ENCODE measurements at regions not wholly inside any gene's neighbourhood (a gene's known extent, or its start where the extent isn't known, plus 50 kb on each side); places are given as distances from the start of the nearest gene placed in this dataset.

- intact Hi-C loops (cut with micrococcal nuclease) = no loop called here
- POLR2A ChIA-PET (ENCODE audit: unreplicated experiment) = no interaction called here
These were observed 101.2 kb upstream of the F3 start for GRCh38 chr1:94642617-94643321.

More at GRCh38 chr1:94642617-94643321, 101.2 kb upstream of the F3 start:
- H3K4ac ChIP-seq (ENCODE audit: low read depth, low read length) = peak overlapping the region; percentile 82
- H3K56ac ChIP-seq (ENCODE audit: extremely low read depth, insufficient read depth, low read length) = no peak overlapping the region
- H3K4me3 ChIP-seq (ENCODE audit: insufficient read depth, low read depth, low read length) = no peak overlapping the region
- peaks cover 0 to 18% of the 10 kb centered on the region in 2 experiments; a peak in 2 of 4 replicates for H3K79me1 ChIP-seq (ENCODE audit: low read depth in 1 of 2, low read length in 2 of 2)
- H3K9ac ChIP-seq (ENCODE audit: low read depth, low read length) = no peak overlapping the region
- DNase-seq = no peak
- H3K36me3 ChIP-seq (ENCODE audit: control insufficient read depth, insufficient read depth, low read length) = no peaks in the 10 kb centered on the region
- CTCF ChIA-PET = no interaction called here
- TF ChIP-seq ELK1 (IDR thresholded peaks at IDR 0.05; ENCODE audit: borderline replicate concordance, low read depth, low read length) (no peak), FOS (IDR thresholded peaks at IDR 0.05; ENCODE audit: low read depth, low read length) (no peak), POLR2A (IDR thresholded peaks at IDR 0.05; ENCODE audit: low read depth, low read length) (no peak), MAFK (IDR thresholded peaks at IDR 0.05; ENCODE audit: low read depth, low read length) (no peak), CEBPB (IDR thresholded peaks at IDR 0.05; ENCODE audit: low read depth, low read length) (no peak), RFX5 (IDR thresholded peaks at IDR 0.05; ENCODE audit: low read depth, low read length) (no peak), SMC3 (IDR thresholded peaks at IDR 0.05; ENCODE audit: low read depth, low read length) (no peak), BHLHE40 (IDR thresholded peaks at IDR 0.05; ENCODE audit: low read depth, low read length) (no peak), NFE2L2 (IDR thresholded peaks at IDR 0.05; ENCODE audit: low read depth, low read length) (no peak)
- H3K9me3 ChIP-seq (ENCODE audit: control insufficient read depth, insufficient read depth, low read length) = no peaks in the 10 kb centered on the region
- dilution Hi-C loops (cut with HindIII; ENCODE audit: low sequenced_read_pairs, unreplicated experiment) = no loop called here
- H3K27ac ChIP-seq (ENCODE audit: insufficient read depth, low read length) = no peak overlapping the region
- H3K14ac ChIP-seq (replicated peaks; ENCODE audit: low read depth, low read length) = peak overlapping the region; percentile 37
- peak overlapping the region; percentile 34 for H3K18ac ChIP-seq (ENCODE audit: low read depth, low read length)
- peak overlapping the region; percentile 87 for H2BK20ac ChIP-seq (ENCODE audit: low read depth, low read length)
- peaks cover 19% of the 10 kb centered on the region for H3K9me1 ChIP-seq (ENCODE audit: insufficient read depth, low read length)
- H2BK5ac ChIP-seq (ENCODE audit: low read depth, low read length, poor library complexity, severe bottlenecking) = peak overlapping the region; percentile 55
- peaks cover 19% of the 10 kb centered on the region for H3K4me1 ChIP-seq (ENCODE audit: control insufficient read depth, insufficient read depth, low read length)
- peak overlapping the region; percentile 95 for H2AK5ac ChIP-seq (ENCODE audit: low read depth, low read length)
- peak overlapping the region; percentile 74 for H4K91ac ChIP-seq (ENCODE audit: insufficient read depth, low read depth, low read length)
- no TSS peak for BruUV-seq (replicated peaks)
- 100% methylated on average over 4 of the region's 6 CpGs; no CpG with 5 or more reads in 1 of the 2 experiments for WGBS, 2 experiments (ENCODE audit: extremely low coverage in 2 of 2, insufficient read length in 1 of 2)
- H3K23ac ChIP-seq (ENCODE audit: low read depth, low read length) = 0 out of 2 replicates have a peak overlapping the region, but pooled peaks have one; percentile 2
- H3K4me2 ChIP-seq (ENCODE audit: low read depth, low read length) = no peak overlapping the region
- in situ Hi-C loops (cut with MboI; ENCODE audit: low sequenced_read_pairs) = no loop called here
- H3K27me3 ChIP-seq (ENCODE audit: control insufficient read depth, insufficient read depth, low read length) = no peaks in the 10 kb centered on the region
- no peaks in the 10 kb centered on the region for H4K20me1 ChIP-seq (ENCODE audit: insufficient read depth, low read length)
- no peak for ATAC-seq (ENCODE audit: low read depth)
- H4K8ac ChIP-seq (ENCODE audit: low read depth in 2 of 2, low read length in 2 of 2) = peak overlapping the region; percentile 22 to 23
- peak overlapping the region; percentile 54 for H2AFZ ChIP-seq (replicated peaks; ENCODE audit: low read length, poor library complexity)
- peak overlapping the region; percentile 93 for H2BK15ac ChIP-seq (ENCODE audit: low read depth, low read length)
- peak overlapping the region; percentile 38 for H4K5ac ChIP-seq (ENCODE audit: low read depth, low read length)
- peak overlapping the region; percentile 68 for H2AK9ac ChIP-seq (replicated peaks; ENCODE audit: low read depth, low read length, poor library complexity)
- peak overlapping the region; percentile 92 for H2BK120ac ChIP-seq (ENCODE audit: low read depth, low read length)
